Lower lobe of right lung (tissue), 2 donors: ENCODE measurements at regions not wholly inside any gene's neighbourhood (a gene's known extent, or its start where the extent isn't known, plus 50 kb on each side); places are given as distances from the start of the nearest gene placed in this dataset.

ENCODE experiments used
- ATAC-seq, 2 donors: fragments of 200-7000 bp; cut with Tn5 transposase; one replicate each; pipeline ENCODE4 v1.9.1; 2020 to 2022; ENCODE audit warnings: mild to moderate bottlenecking in 2 of 2, moderate library complexity in 2 of 2
- DNase-seq: peaks from one replicate; pipeline ENCODE4 v3.0.0-alpha.2; 2020
- H3K27ac ChIP-seq: fragments of 200-600 bp; one replicate; pipeline ENCODE4 v1.8.0; 2022
- H3K27me3 ChIP-seq: fragments of 200-600 bp; one replicate; pipeline ENCODE4 v1.8.0; 2022; ENCODE audit warnings: low read depth
- H3K36me3 ChIP-seq: fragments of 200-600 bp; one replicate; pipeline ENCODE4 v1.8.0; 2022; ENCODE audit warnings: mild to moderate bottlenecking
- H3K4me1 ChIP-seq: fragments of 200-600 bp; one replicate; pipeline ENCODE4 v1.8.0; 2022
- H3K4me3 ChIP-seq: fragments of 200-600 bp; one replicate; pipeline ENCODE4 v1.8.0; 2022; ENCODE audit warnings: mild to moderate bottlenecking
- H3K9me3 ChIP-seq: fragments of 200-600 bp; one replicate; pipeline ENCODE4 v1.8.0; 2022
- intact Hi-C: fragments of 100-400 bp; cut with DNase I; formaldehyde crosslinking; loops from one replicate; pipeline ENCODE4 v1.11.0; 2022
- TF ChIP-seq, protein P1 (sequence below): fragments of 200-600 bp; IDR thresholded peaks from one replicate; pipeline ENCODE4 v1.8.0; 2022; ENCODE audit warnings: antibody characterized with exemption, mild to moderate bottlenecking
- donor health status: DM: no; HTN: yes; CAD: no; lungs with severe emphysema.

DNA sequence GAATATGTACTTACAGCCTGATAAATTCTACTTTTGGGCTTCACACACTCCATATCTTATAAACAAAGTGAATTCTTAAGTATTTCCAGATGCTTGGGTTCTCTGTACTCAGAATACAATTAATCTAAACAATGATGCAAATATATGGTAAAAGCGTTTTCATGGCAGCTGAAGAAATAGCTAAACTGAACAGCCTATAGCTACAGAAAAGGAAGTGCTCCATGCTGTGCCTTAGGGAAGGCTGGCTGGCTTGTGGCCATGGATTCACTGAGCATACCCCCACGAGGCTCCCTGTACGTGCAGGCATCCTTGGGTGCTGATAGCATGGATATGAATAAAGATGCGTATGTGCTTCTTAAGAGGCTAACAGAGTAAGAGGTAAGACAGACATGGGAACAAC is 264.0 kb downstream of the KLF13 start:
- H3K9me3 ChIP-seq, result no peaks in the 10 kb centered on the region
- no peaks in the 10 kb centered on the region for H3K27me3 ChIP-seq
- TF ChIP-seq, protein P1, sequence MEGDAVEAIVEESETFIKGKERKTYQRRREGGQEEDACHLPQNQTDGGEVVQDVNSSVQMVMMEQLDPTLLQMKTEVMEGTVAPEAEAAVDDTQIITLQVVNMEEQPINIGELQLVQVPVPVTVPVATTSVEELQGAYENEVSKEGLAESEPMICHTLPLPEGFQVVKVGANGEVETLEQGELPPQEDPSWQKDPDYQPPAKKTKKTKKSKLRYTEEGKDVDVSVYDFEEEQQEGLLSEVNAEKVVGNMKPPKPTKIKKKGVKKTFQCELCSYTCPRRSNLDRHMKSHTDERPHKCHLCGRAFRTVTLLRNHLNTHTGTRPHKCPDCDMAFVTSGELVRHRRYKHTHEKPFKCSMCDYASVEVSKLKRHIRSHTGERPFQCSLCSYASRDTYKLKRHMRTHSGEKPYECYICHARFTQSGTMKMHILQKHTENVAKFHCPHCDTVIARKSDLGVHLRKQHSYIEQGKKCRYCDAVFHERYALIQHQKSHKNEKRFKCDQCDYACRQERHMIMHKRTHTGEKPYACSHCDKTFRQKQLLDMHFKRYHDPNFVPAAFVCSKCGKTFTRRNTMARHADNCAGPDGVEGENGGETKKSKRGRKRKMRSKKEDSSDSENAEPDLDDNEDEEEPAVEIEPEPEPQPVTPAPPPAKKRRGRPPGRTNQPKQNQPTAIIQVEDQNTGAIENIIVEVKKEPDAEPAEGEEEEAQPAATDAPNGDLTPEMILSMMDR, result no peak
- intact Hi-C loops, result no loop called here
- H3K36me3 ChIP-seq, result no peaks in the 10 kb centered on the region
- no peak for DNase-seq
- no peak overlapping the region for H3K27ac ChIP-seq
- no peak for ATAC-seq
- no peak overlapping the region for H3K4me3 ChIP-seq
- H3K4me1 ChIP-seq, result no peaks in the 10 kb centered on the region

DNA sequence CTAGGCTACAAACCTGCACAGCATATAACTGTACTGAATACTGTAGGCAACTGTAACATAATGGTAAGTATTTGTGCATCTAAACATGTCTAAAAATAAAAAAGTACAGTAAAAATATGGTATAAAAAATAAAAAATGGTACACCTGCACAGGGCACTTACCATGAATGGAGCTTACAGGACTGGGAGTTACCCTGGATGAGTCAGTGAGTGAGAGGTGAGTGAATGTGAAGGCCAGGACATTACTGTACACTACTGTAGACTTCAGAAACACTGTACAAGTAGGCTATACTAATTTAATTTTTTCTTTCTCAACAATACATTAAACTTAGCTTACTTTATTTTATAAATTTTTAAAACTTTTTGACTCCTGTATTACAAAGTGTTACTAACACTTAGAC is 265.3 kb downstream of the KLF13 start:
- DNase-seq (no peak), ATAC-seq (no peak)
- H3K4me1 ChIP-seq, result no peaks in the 10 kb centered on the region
- H3K9me3 ChIP-seq, result no peaks in the 10 kb centered on the region
- no peak overlapping the region for H3K4me3 ChIP-seq
- H3K27me3 ChIP-seq, result no peaks in the 10 kb centered on the region
- intact Hi-C loops, result no loop called here
- H3K36me3 ChIP-seq, result no peaks in the 10 kb centered on the region
- H3K27ac ChIP-seq, result no peak overlapping the region
- TF ChIP-seq, protein P1, result no peak

GRCh38 chr15:31597466-31597865 is 270.8 kb downstream of the KLF13 start:
- no peak for DNase-seq
- intact Hi-C loops, result no loop called here
- H3K4me1 ChIP-seq, result no peaks in the 10 kb centered on the region
- H3K27me3 ChIP-seq, result no peaks in the 10 kb centered on the region
- TF ChIP-seq, protein P1, result no peak
- no peaks in the 10 kb centered on the region for H3K9me3 ChIP-seq
- H3K27ac ChIP-seq, result no peak overlapping the region
- H3K36me3 ChIP-seq, result no peaks in the 10 kb centered on the region
- no peak for ATAC-seq
- no peak overlapping the region for H3K4me3 ChIP-seq

GRCh38 chr15:31598620-31599019 is 272.0 kb downstream of the KLF13 start:
- H3K4me1 ChIP-seq, result no peaks in the 10 kb centered on the region
- no peaks in the 10 kb centered on the region for H3K36me3 ChIP-seq
- no peak overlapping the region for H3K4me3 ChIP-seq
- H3K9me3 ChIP-seq, result no peaks in the 10 kb centered on the region
- TF ChIP-seq, protein P1, result no peak
- no peaks in the 10 kb centered on the region for H3K27me3 ChIP-seq
- no peak overlapping the region for H3K27ac ChIP-seq
- intact Hi-C loops, result no loop called here
- DNase-seq (peak; percentile 77), ATAC-seq (peak in 1 of 2 donors; percentile 75)

DNA sequence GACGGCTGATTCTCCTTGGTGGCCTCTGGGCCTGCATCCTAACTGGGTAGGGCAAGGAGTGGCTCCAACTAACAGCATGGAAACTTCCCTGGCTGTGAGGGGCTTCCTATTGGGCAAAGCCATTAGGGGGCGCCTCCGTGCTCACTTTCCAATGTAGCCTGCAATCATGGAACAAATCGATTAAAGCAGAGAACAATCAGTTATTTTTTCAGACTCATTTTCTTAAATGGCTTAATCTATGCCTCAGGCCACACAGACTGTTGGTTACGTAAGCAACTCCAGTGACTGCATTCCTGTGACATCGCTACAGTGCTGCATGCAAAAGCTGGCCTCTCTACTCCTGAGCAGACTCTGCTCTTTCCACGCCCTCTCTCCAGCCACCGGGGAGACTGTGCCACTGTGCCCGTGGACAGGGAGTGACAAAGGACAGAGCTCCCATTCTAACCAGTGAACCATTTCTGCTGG is 278.9 kb downstream of the KLF13 start:
- H3K27ac ChIP-seq, result no peak overlapping the region

More for the DNA sequence above, 278.9 kb downstream of the KLF13 start:
- TF ChIP-seq, protein P1, result no peak
- Histone ChIP-seq H3K4me1 (peaks cover 6% of the 10 kb centered on the region), H3K9me3 (no peaks in the 10 kb centered on the region), H3K27me3 (no peaks in the 10 kb centered on the region), H3K36me3 (no peaks in the 10 kb centered on the region), H3K4me3 (no peak overlapping the region)
- ATAC-seq, result peak; percentile 59 to 86
- intact Hi-C loops, result no loop called here
- DNase-seq, result no peak
